Tibial nerve (tissue), 4 donors: ENCODE measurements at regions not wholly inside any gene's neighbourhood (a gene's known extent, or its start where the extent isn't known, plus 50 kb on each side); places are given as distances from the start of the nearest gene placed in this dataset.
"Not testable (repeated sequence)": the region's sequence is repeated elsewhere in the genome, so short reads cannot be mapped to it uniquely, and the experiment has no call there.

Experiments
- EP300 ChIP-seq, 2 donors: sonication (generic); formaldehyde crosslinking; IDR thresholded peaks; one replicate each; pipeline ENCODE4 v1.6.1; 2017; ENCODE audit warnings: antibody characterized with exemption in 2 of 2, mild to moderate bottlenecking in 1 of 2
- TF ChIP-seq, protein P1 (sequence below), 5 experiments: fragments of 200-600 bp in 3 of 5; fragments of 450-650 bp in 2 of 5; sonication (generic) in 3 of 5; IDR thresholded peaks; one replicate each; pipeline ENCODE4 v1.5.1; 2016 to 2019; ENCODE audit warnings: antibody characterized with exemption in 5 of 5, mild to moderate bottlenecking in 3 of 5, moderate library complexity in 2 of 5

DNA sequence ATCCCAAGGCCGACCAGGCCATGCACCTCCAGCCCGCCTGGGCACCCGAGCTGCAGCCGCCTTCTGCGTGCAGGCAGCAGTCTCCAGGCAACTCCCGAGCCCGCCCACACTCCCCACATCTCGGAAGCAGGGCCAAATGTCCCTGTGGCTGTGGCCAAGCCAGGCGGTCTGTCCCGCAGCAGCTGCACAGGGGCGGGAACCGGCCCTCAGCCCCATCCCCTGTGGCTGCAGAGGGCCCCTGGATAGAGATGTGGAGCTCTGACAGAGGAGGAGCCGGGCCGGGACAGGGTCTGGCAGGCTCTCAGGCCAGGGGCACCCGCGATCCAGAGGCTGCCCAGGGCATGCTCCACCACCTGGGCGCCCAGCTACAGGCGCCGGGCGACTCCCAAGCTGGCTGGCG lies 3698.6 kb upstream of the OR11H1 start:
- TF ChIP-seq, protein P1, sequence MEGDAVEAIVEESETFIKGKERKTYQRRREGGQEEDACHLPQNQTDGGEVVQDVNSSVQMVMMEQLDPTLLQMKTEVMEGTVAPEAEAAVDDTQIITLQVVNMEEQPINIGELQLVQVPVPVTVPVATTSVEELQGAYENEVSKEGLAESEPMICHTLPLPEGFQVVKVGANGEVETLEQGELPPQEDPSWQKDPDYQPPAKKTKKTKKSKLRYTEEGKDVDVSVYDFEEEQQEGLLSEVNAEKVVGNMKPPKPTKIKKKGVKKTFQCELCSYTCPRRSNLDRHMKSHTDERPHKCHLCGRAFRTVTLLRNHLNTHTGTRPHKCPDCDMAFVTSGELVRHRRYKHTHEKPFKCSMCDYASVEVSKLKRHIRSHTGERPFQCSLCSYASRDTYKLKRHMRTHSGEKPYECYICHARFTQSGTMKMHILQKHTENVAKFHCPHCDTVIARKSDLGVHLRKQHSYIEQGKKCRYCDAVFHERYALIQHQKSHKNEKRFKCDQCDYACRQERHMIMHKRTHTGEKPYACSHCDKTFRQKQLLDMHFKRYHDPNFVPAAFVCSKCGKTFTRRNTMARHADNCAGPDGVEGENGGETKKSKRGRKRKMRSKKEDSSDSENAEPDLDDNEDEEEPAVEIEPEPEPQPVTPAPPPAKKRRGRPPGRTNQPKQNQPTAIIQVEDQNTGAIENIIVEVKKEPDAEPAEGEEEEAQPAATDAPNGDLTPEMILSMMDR (IDR thresholded peaks at IDR 0.05), result not testable (repeated sequence)
- TF ChIP-seq EP300 (IDR thresholded peaks at IDR 0.05), result not testable (repeated sequence)
